Large intestine (tissue), 3 donors: ENCODE measurements at regions not wholly inside any gene's neighbourhood (a gene's known extent, or its start where the extent isn't known, plus 50 kb on each side); places are given as distances from the start of the nearest gene placed in this dataset.
"Not testable (repeated sequence)": the region's sequence is repeated elsewhere in the genome, so short reads cannot be mapped to it uniquely, and the experiment has no call there.

ENCODE experiments used
- DNase-seq, 2 donors: peaks; one replicate each; pipeline versions ENCODE4 v3.0.0 to v3.0.0-alpha.2; 2013
- H3K27ac ChIP-seq: one replicate; pipeline ENCODE4 v1.5.1; 2013; ENCODE audit warnings: low read length
- H3K27me3 ChIP-seq: 2 replicates; pipeline ENCODE4 v1.6.1; 2013; ENCODE audit warnings: low read length; ENCODE audit not compliant: control insufficient read depth, insufficient read depth
- H3K36me3 ChIP-seq: 2 replicates; pipeline ENCODE4 v1.6.1; 2013; ENCODE audit warnings: low read length; ENCODE audit not compliant: control insufficient read depth, insufficient read depth
- H3K4me1 ChIP-seq: one replicate; pipeline ENCODE4 v1.6.1; 2013; ENCODE audit warnings: low read length; ENCODE audit not compliant: control insufficient read depth, insufficient read depth
- H3K4me3 ChIP-seq: one replicate; pipeline ENCODE4 v1.5.1; 2013; ENCODE audit warnings: low read length
- H3K9me3 ChIP-seq: one replicate; pipeline ENCODE4 v1.6.1; 2013; ENCODE audit warnings: mild to moderate bottlenecking, low read depth, low read length, moderate library complexity; ENCODE audit not compliant: control insufficient read depth
- WGBS: methylation state at CpG from one replicate; pipeline ENCODE4 v1.1.5; 2013; ENCODE audit warnings: low lambda C conversion rate; ENCODE audit not compliant: insufficient coverage; 5-methylcytosine and 5-hydroxymethylcytosine counted together

DNA sequence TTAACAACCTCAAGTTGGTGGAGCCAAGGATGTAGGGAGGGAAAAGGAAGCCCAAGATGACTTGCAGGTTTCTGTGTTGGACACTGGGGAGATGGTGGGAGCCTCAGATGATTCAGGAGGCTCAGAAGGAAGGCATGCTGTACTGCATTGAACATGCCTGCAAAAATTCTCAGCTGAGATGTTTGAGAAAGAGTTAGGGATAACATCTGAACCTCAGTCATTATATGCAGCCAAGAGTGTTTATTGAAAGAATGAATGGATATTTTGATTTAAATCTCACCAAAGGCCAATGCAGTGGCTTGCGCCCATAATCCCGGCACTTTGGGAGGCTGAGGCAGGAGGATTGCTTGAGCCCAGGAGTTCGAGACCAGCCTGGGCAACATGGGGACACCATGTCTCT is 243.0 kb downstream of the MYCN start:
- H3K36me3 ChIP-seq: no peaks in the 10 kb centered on the region

DNA sequence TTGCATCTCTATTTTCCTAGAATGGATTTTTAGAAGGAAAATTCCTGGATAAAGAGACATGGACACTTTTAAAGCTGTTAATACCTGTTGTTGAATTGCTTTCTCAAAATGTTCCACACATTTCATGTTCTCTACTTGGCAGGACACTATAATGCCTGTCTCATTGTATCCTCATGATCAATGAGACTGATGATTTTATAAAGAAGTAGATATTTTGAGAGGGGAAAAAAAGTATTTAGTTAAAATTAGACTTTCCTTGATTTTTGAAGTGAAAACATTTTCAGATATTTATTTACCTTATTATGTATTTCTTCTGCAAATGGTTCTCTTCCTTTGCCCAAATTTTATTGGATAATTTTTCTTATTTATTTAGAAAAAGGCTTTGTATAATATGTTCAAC is 242.5 kb downstream of the MYCN start:
- H3K9me3 ChIP-seq: no peaks in the 10 kb centered on the region
- no peak for DNase-seq
- no peaks in the 10 kb centered on the region for H3K36me3 ChIP-seq
- H3K27me3 ChIP-seq: no peaks in the 10 kb centered on the region
- peaks cover 10% of the 10 kb centered on the region for H3K4me1 ChIP-seq
- no peak overlapping the region for H3K4me3 ChIP-seq
- no peak overlapping the region for H3K27ac ChIP-seq

More for the DNA sequence above, 243.0 kb downstream of the MYCN start:
- no peak for DNase-seq
- Histone ChIP-seq H3K27me3 (no peaks in the 10 kb centered on the region), H3K27ac (no peak overlapping the region), H3K4me3 (no peak overlapping the region), H3K9me3 (no peaks in the 10 kb centered on the region), H3K4me1 (peaks cover 10% of the 10 kb centered on the region)
- WGBS: no CpG with 5 or more reads among the region's 3 CpGs

DNA sequence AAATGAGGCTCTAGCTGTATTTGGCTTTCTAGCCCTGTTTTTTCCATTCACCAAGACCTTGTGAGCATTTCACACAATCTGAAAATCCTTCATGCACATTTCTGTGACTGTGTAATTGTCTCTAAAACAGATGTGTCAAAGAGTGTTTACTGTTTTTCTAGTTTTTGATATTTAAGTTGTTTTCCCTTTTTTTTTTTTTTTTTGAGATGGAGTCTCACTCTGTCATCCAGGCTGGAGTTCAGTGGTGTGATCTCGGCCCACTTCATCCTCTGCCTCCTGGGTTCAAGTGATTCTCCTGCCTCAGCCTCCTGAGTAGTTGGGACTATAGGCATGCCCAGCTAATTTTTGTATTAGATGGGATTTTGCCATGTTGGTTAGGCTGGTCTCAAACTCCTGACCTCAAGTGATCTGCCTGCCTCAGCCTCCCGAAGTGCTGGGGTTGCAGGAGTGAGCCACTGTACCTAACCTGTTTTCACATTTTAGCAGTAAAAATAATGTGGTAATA is 242.0 kb downstream of the MYCN start:
- not testable (repeated sequence) for H3K9me3 ChIP-seq, DNase-seq, H3K27ac ChIP-seq, H3K4me3 ChIP-seq, H3K27me3 ChIP-seq, H3K4me1 ChIP-seq, H3K36me3 ChIP-seq
- WGBS: no CpG with 5 or more reads among the region's 2 CpGs

DNA sequence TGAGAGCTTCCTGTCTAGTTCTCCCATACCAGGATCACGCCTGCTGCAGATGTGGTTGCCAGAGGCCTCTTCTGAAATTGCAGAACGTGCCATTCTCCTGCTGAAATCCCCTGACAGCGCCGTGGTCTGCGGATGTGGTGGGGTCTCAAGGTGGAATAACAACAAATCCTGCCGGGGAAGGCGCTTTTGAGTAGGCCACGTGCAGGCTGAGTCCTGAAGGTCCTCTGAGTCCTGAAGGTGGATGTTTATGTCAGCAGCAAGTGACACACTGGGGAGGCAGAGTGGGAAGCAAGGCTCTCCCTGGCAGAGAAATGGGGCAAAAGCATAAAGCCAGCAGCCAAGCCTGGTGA is 241.4 kb downstream of the MYCN start:
- H3K4me3 ChIP-seq: no peak overlapping the region
- H3K4me1 ChIP-seq: peaks cover 5% of the 10 kb centered on the region
- no peak overlapping the region for H3K27ac ChIP-seq
- 50% methylated on average over 1 of the region's 8 CpGs for WGBS
- no peak for DNase-seq
- H3K36me3 ChIP-seq: no peaks in the 10 kb centered on the region
- H3K27me3 ChIP-seq: no peaks in the 10 kb centered on the region
- no peaks in the 10 kb centered on the region for H3K9me3 ChIP-seq

GRCh38 chr2:16181062-16181740 is 240.9 kb downstream of the MYCN start:
- Histone ChIP-seq H3K27me3 (no peaks in the 10 kb centered on the region), H3K36me3 (no peaks in the 10 kb centered on the region), H3K4me3 (no peak overlapping the region), H3K27ac (no peak overlapping the region), H3K4me1 (peaks cover 5% of the 10 kb centered on the region), H3K9me3 (no peaks in the 10 kb centered on the region)
- no peak for DNase-seq
- WGBS: no CpG with 5 or more reads among the region's 12 CpGs

DNA sequence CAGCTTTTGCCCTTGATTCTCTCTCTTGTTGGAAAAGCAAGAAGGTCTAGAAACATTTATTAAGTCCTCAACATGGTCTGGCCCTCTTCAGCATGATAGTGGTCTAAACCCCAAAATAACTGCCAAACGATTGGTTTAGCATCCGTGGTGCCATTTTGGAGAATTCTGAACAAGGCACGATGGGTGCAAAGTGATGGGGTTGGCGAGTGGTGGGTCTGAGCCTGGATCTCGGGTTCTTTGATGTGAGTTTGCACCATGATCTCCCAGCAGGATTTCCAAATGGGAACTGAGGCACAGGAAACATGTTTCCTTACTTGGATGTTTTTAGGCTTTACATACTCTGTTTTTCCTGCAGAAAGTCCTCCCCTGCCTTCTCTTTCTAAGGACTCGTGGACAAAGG is 240.3 kb downstream of the MYCN start:
- no CpG with 5 or more reads among the region's 6 CpGs for WGBS
- Histone ChIP-seq H3K36me3 (no peaks in the 10 kb centered on the region), H3K4me1 (peaks cover 5% of the 10 kb centered on the region), H3K4me3 (no peak overlapping the region), H3K27ac (no peak overlapping the region), H3K9me3 (no peaks in the 10 kb centered on the region), H3K27me3 (no peaks in the 10 kb centered on the region)
- DNase-seq: no peak

- H3K36me3 ChIP-seq: no peaks in the 10 kb centered on the region
- no peaks in the 10 kb centered on the region for H3K27me3 ChIP-seq
- WGBS: no CpG with 5 or more reads among the region's 8 CpGs
- H3K4me3 ChIP-seq: no peak overlapping the region
- H3K4me1 ChIP-seq: peaks cover 5% of the 10 kb centered on the region
- DNase-seq: peak in 1 of 2 donors; percentile 24
- no peaks in the 10 kb centered on the region for H3K9me3 ChIP-seq
- no peak overlapping the region for H3K27ac ChIP-seq
These were observed 239.5 kb downstream of the MYCN start for GRCh38 chr2:16179701-16180416.

DNA sequence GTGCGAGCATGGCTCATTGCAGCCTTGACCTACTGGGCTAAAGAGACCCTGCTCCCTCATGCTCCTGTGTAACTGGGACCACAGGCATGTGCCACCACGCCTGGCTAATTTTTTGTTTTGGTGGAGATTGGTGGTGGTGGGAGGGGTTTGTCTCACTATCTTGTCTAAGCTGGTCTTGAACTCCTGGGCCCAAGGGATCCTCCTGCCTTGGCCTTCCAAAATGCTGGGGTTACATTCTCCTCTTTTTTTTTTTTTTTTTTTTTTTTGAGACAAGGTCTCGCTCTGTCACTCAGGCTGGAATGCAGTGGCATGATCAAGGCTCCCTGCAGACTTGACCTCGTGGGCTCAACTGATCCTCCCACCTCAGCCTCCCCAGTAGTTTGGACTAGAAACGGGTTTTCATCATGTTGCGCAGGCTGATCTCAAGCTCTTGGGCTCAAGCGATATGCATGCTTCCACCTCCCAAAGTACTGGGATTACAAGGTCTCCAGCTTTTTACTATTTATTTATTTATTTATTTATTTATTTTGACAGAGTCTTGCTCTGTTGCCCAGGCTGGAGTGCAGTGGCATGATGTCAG is 238.3 kb downstream of the MYCN start:
- Histone ChIP-seq H3K4me3 (no peak overlapping the region), H3K27ac (no peak overlapping the region), H3K27me3 (no peaks in the 10 kb centered on the region), H3K4me1 (peaks cover 5% of the 10 kb centered on the region), H3K9me3 (no peaks in the 10 kb centered on the region), H3K36me3 (no peaks in the 10 kb centered on the region)
- no peak for DNase-seq
- no CpG with 5 or more reads among the region's 7 CpGs for WGBS

DNA sequence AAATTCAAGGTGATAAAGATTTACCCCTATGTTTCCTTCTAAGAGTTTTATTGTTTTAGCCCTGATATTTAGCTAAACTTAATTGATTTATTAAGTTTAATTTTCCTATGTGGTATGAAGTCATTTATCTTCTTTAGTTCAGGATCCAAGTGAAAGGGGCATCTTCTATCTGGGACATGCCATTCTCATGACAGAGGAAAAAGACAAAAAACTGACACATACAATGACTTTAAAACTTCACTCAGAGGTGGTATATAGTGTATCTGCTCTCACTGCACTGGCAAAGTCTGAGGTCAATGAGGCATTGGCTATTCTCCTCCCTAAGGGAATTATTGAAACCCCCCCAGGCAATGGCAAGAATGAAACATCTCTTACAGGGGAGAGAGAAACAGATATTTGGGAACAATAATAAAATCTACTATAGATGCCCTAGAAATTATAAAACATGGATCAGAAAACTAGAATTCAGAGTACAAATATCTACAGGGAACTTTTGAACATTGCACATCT is 237.4 kb downstream of the MYCN start:
- H3K36me3 ChIP-seq: no peaks in the 10 kb centered on the region
- H3K4me3 ChIP-seq: no peak overlapping the region
- H3K9me3 ChIP-seq: no peaks in the 10 kb centered on the region

GRCh38 chr2:16176971-16177480 is 236.7 kb downstream of the MYCN start:
- no peak overlapping the region for H3K27ac ChIP-seq
- H3K27me3 ChIP-seq: no peaks in the 10 kb centered on the region
- H3K9me3 ChIP-seq: no peaks in the 10 kb centered on the region
- H3K36me3 ChIP-seq: no peaks in the 10 kb centered on the region
- WGBS: no CpG with 5 or more reads among the region's 9 CpGs
- peaks cover 5% of the 10 kb centered on the region for H3K4me1 ChIP-seq
- DNase-seq: no peak
- no peak overlapping the region for H3K4me3 ChIP-seq

More for the DNA sequence above, 237.4 kb downstream of the MYCN start:
- no peaks in the 10 kb centered on the region for H3K27me3 ChIP-seq
- DNase-seq: no peak
- peaks cover 5% of the 10 kb centered on the region for H3K4me1 ChIP-seq
- no peak overlapping the region for H3K27ac ChIP-seq
